ENCODE measurements at regions not wholly inside any gene's neighbourhood (a gene's known extent, or its start where the extent isn't known, plus 50 kb on each side); places are given as distances from the start of the nearest gene placed in this dataset.

- DNase-seq, result no peak
Observed at GRCh38 chr16:49127103-49127502, 154.5 kb downstream of the CBLN1 start.

- no peak for DNase-seq
Observed at GRCh38 chr16:49121636-49122035, 160.0 kb downstream of the CBLN1 start.

GRCh38 chr16:49120631-49121030 is 161.0 kb downstream of the CBLN1 start:
- no peak for DNase-seq

- no peak for DNase-seq
Observed at GRCh38 chr16:49116873-49117272, 164.8 kb downstream of the CBLN1 start.

GRCh38 chr16:49115956-49116355 is 165.7 kb downstream of the CBLN1 start:
- DNase-seq, result no peak

- no peak for DNase-seq
Observed at GRCh38 chr16:49112754-49113153, 168.9 kb downstream of the CBLN1 start.

- DNase-seq, result no peak
Observed at GRCh38 chr16:49111351-49111750, 170.3 kb downstream of the CBLN1 start.

- DNase-seq, result no peak
Observed at GRCh38 chr16:49108611-49109010, 173.0 kb downstream of the CBLN1 start.

GRCh38 chr16:49103298-49103697 is 178.3 kb downstream of the CBLN1 start:
- DNase-seq, result no peak

- DNase-seq, result no peak
Observed at GRCh38 chr16:49101997-49102396, 179.6 kb downstream of the CBLN1 start.

GRCh38 chr16:49100366-49100765 is 181.3 kb downstream of the CBLN1 start:
- no peak for DNase-seq

- no peak for DNase-seq
Observed at GRCh38 chr16:49097964-49098363, 183.7 kb downstream of the CBLN1 start.

- DNase-seq, result no peak
Observed at GRCh38 chr16:49096176-49096945, 185.3 kb downstream of the CBLN1 start.

- no peak for DNase-seq
Observed at GRCh38 chr16:49095539-49095938, 186.1 kb downstream of the CBLN1 start.

- no peak for DNase-seq
Observed at GRCh38 chr16:49094471-49094870, 187.2 kb downstream of the CBLN1 start.

- no peak for DNase-seq
Observed at GRCh38 chr16:49093939-49094338, 187.7 kb downstream of the CBLN1 start.

- DNase-seq, result no peak
Observed at GRCh38 chr16:49092704-49093103, 188.9 kb downstream of the CBLN1 start.

- DNase-seq, result no peak
Observed at GRCh38 chr16:49089533-49089932, 192.1 kb downstream of the CBLN1 start.

GRCh38 chr16:49089039-49089438 is 192.6 kb downstream of the CBLN1 start:
- DNase-seq, result no peak

GRCh38 chr16:49085686-49086085 is 196.0 kb downstream of the CBLN1 start:
- no peak for DNase-seq

GRCh38 chr16:49084628-49085390 is 196.8 kb downstream of the CBLN1 start:
- DNase-seq, result no peak

- no peak for DNase-seq
Observed at GRCh38 chr16:49081554-49081953, 200.1 kb downstream of the CBLN1 start.

GRCh38 chr16:49081086-49081485 is 200.6 kb downstream of the CBLN1 start:
- no peak for DNase-seq

GRCh38 chr16:49078571-49078970 is 203.1 kb downstream of the CBLN1 start:
- DNase-seq, result no peak

Data from inflammatory macrophage (primary cell).